NCI-H128 (cell line): ENCODE measurements at regions not wholly inside any gene's neighbourhood (a gene's known extent, or its start where the extent isn't known, plus 50 kb on each side); places are given as distances from the start of the nearest gene placed in this dataset.
A peak's percentile ranks its signal among the peaks of the same experiment; 100 is the strongest.

ENCODE experiments used
- DNase-seq: peaks from one replicate; lab custom pipeline; 2025; ENCODE audit not compliant: unreplicated experiment; lab: John Stamatoyannopoulos, UW

- no peak for DNase-seq
These were observed 53.6 kb upstream of the DYNC1I1 start for GRCh38 chr7:95718577-95719410.

- no peak for DNase-seq
These were observed 55.8 kb upstream of the DYNC1I1 start for GRCh38 chr7:95716357-95717122.

GRCh38 chr7:95715274-95715673 is 57.1 kb upstream of the DYNC1I1 start:
- DNase-seq = no peak

- DNase-seq = no peak
These were observed 61.6 kb upstream of the DYNC1I1 start for GRCh38 chr7:95710711-95711110.

DNA sequence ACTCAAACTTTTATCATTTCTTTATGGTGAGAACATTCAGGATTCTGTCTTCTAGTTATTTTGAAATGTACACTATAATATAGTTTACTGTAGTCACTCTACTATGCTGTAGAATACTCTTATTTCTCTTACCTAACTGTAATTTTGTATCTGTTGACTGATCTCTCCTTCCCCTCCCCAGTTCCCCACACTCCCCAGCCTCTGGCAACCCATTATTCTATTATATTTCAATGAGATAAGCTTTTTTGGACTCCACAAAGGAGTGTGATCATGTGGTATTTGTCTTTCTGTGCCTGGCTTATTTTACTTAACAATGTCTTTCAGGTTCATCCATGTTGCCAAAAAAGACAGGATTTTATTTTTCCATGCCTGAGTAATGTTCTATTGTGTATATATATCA is 71.4 kb upstream of the DYNC1I1 start:
- DNase-seq = no peak

DNA sequence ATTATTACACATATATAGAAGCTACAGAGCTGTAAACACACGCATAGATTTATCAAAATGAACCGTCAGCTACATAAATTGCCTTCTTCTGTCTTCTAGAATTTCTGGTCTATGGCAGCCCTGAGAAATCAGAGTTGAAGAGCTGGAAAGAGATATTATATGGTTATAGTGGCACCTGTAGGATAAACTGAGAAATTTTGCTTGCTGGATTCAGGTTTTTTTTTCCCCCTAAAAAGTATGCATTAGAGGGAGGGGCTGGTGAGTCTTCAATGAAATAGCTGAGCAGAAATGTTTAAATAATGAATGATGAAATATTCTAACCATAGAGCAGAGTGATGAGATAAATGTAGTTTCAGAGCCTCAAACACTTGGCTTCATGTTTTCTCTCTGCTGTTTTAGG is 78.0 kb upstream of the DYNC1I1 start:
- no peak for DNase-seq

- no peak for DNase-seq
These were observed 78.6 kb upstream of the DYNC1I1 start for GRCh38 chr7:95693551-95694333.

GRCh38 chr7:95691464-95691863 is 80.9 kb upstream of the DYNC1I1 start:
- DNase-seq = no peak

DNA sequence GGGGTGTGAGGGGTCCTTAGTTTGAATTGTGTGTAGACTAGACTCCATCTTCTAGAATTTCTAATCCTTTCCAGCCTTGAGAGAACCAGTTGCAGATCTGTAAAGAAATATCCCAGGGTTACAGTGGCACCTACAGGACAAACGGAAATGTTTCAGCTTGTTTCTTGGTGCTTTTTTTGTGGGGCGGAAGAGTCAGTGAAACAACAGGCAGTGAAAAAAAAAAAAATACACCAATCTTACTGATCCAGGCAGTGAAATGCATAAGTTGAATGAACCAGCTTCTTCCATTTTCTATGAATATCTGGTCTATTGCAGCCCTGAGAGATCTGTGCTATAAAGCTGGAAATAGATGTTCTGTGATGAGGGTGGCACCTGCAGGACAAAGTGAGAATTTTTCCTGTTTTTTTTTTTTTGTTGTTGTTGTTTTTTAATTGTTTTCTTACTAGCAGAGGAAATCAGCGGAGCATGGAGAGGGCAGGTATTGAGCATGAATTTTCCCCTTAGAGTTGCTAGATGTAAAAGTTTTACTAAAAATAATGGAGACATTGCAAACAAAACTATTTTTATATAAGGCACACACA is 81.9 kb upstream of the DYNC1I1 start:
- DNase-seq = no peak

DNA sequence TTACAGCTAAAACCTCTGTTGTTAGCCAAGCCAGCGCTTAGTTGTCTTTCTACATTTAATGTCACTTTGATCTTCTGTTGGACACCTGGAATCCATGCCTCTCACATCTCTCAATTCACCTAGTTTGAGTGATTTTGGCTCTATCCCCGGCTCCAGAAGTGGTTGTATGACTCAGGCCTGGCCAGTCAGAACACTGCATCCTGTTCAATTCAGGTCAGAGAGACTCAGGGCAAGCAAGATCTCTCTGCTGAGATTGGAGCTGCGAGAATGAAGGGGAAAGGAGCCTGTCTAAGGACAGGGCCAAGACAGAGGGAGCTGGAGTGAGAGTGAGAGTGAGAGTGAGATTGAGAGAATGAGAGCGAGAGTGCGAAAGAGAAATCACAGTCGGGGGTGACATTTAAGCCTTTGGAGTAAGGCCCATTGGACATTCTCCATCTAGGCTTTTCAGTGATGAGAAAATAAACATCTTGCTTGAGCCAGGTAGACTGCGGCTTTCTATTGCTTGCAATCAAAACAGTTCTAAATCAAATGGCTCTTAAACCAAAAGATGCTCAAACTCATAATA is 83.3 kb upstream of the DYNC1I1 start:
- no peak for DNase-seq

DNA sequence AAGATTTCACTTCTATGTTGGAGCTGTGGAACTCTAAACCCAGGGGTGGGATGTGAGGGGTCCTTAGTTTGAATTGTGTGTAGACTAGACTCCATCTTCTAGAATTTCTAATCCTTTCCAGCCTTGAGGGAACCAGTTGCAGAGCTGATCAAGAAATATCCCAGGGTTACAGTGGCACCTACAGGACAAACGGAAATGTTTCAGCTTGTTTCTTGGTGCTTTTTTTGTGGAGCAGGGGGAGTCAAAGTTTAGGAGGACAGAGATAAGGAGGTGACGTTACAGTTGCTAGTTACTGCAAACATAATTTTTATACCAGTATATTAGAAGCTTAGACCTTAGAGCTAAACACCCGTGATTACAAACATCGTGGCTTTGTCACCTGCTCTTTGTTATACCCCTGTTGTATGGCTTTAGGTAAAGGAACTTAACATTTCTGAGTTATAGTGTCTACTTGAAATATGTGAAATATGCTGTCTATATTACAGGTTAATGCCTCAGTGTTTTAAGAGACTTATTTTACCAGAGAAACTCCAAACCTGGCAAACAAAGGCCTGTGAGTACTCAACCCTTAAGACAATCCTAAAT is 84.5 kb upstream of the DYNC1I1 start:
- DNase-seq = no peak

DNA sequence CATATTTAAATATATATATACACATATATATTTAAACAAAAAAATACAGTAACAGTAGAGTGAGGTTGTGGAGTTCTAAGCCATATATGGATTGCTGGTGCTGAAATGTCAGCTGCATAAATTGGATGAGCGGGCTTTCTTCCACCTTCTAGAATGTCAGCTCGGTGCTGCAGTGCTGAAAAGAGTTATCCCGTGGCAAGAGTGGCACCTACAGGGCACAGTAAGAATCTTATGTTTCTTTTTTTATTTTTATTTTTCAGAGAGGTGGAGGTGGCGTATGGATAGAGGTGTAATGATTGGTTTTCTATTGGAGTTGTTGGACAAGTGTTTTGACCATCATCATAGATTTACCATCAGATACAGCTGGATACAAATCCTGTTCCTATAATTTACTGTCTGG is 86.2 kb upstream of the DYNC1I1 start:
- DNase-seq = peak; percentile 12

DNA sequence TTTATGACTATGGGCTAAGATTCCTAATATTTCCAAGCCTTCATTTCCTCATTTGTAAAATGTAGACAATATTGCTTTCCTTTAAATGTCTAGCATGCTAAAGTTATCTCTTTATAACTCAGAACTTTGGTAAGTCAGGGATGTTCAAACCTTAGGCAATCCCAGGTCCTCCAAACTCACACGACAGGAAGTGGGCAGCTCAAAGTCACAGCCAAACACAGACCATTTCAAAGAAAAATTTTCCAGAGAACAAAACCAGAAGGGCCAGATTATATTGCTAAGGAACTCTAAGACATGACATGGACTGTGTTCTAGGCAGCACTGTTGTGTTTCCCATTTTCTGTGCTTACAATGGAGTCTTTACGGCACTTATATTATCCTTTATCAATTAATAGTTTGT is 87.8 kb upstream of the DYNC1I1 start:
- no peak for DNase-seq

- DNase-seq = no peak
These were observed 87.7 kb upstream of the PDK4 start for GRCh38 chr7:95684037-95684436.

GRCh38 chr7:95682913-95683312 is 86.6 kb upstream of the PDK4 start:
- no peak for DNase-seq

DNA sequence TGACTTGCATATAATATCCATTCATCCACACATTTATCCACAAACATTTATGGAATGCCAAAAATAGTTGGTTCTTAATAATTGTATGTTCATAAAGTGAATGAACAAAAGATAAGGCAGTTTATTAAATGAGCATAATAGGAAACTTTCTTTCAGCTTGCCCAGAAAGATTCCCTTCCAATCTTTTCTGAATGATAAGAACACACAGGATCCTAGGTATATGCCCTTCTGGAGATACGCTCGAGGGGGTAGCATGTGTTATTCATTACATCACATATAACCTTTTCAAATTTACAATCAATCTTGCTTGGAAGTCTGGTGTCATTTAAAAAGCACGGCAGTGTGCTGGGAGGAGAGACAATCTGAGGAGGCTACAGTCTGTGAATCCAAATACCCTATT is 80.4 kb upstream of the PDK4 start:
- DNase-seq = no peak

DNA sequence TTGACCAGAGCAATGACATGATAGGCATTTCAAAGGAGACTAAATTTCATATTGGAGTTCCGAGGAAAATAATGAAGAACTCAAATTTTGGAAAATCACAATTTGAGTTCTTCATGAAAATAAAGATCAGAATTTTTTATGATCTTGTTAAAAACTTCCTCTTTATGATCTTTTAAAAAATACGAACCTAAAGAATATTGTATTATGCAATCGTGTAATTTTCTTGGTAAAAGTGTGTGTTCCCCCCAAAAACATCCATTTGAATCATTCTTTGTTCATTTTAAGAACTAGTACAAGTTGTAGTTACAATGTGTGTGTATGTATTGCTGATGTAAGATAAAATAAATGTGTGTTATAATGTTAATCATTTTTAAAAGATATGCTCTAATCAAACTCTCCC is 79.3 kb upstream of the PDK4 start:
- no peak for DNase-seq

- DNase-seq = no peak
These were observed 78.7 kb upstream of the PDK4 start for GRCh38 chr7:95675016-95675415.

DNA sequence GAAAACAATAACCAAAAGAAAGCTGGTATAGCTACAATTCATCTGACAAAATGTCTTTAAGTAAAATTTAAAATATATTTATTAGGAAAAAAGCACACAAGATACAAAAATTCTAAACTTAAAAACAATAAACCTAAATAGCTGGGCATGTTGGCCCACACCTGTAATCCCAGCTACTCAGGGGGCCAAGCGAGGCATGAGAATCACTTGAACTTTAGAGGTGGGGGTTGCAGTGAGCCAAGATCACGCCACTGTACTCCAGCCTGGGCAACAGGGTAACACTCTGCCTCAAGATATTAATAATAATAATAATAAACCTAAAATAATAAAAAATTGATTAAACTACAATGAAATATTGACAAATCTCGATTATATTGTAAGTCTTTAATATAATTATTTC is 77.8 kb upstream of the PDK4 start:
- no peak for DNase-seq

- no peak for DNase-seq
These were observed 76.1 kb upstream of the PDK4 start for GRCh38 chr7:95672434-95672833.

GRCh38 chr7:95669513-95669912 is 73.2 kb upstream of the PDK4 start:
- no peak for DNase-seq
